ENCODE measurements at regions not wholly inside any gene's neighbourhood (a gene's known extent, or its start where the extent isn't known, plus 50 kb on each side); places are given as distances from the start of the nearest gene placed in this dataset.

DNA sequence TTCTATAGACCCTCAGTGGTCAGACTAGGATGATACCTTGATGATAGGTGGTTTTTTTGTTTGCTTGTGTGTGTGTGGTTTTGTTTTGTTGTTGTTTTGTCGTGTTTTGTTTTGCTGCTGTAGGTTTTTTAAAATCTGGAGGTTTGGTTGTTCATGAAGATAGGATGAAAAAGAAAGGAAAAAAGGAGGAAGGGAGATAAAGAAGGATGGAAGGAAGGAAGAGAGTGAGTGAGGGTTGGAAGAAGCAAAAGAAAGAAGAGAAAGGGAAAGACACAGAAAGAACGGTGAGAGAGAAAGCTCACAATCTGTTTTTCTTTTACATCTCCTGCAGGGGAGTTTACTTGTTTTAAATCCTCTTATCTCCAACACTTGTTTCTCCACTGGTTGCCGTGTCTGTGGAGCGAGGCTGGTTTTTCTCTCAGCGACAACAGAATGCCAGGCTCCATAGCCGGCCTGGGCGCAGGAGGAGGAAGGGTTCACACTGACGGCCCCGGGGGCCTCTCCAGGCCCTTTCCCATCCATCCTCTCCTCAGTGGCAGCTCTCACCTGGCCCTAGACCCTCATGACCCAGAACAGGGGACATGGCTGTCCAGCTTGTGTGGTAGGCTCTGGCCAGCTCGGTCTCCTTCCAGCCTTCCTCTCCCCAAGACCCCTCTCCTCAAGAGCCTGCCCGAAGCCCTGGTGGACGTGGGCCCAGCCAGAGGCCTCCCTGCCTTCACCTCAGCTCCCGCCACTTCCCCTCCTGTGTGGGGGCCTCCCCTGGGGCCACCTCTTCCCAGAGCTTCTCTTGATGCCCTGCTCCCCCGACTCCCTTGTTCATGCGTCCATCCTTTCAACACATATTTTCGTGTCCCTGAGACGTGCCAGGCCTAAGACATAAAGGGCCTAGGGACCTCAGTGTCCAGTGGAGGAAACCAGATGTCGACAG, 168.4 kb downstream of the VEGFA start:
- Mint-ChIP-seq H3K36me3 (ENCODE audit: low read depth) (peaks cover 5% of the 10 kb centered on the region), H3K4me1 (peaks cover 3% of the 10 kb centered on the region), H3K27me3 (peaks cover 6% of the 10 kb centered on the region), H3K27ac (no peak overlapping the region), H3K4me3 (no peak overlapping the region)
- peak in 1 of 3 donors; percentile 1 for DNase-seq
- H3K9me3 ChIP-seq (ENCODE audit: control insufficient read depth, low read length, poor library complexity, severe bottlenecking): no peaks in the 10 kb centered on the region
- no peak for ATAC-seq

- DNase-seq (peak in 1 of 3 donors; percentile 1), ATAC-seq (no peak)
- no peaks in the 10 kb centered on the region for H3K9me3 ChIP-seq (ENCODE audit: control insufficient read depth, low read length, poor library complexity, severe bottlenecking)
- Mint-ChIP-seq H3K4me1 (peaks cover 3% of the 10 kb centered on the region), H3K27me3 (peaks cover 6% of the 10 kb centered on the region), H3K27ac (no peak overlapping the region), H3K36me3 (ENCODE audit: low read depth) (peaks cover 3% of the 10 kb centered on the region), H3K4me3 (no peak overlapping the region)
These were observed 167.5 kb downstream of the VEGFA start for GRCh38 chr6:43937236-43938177.

DNA sequence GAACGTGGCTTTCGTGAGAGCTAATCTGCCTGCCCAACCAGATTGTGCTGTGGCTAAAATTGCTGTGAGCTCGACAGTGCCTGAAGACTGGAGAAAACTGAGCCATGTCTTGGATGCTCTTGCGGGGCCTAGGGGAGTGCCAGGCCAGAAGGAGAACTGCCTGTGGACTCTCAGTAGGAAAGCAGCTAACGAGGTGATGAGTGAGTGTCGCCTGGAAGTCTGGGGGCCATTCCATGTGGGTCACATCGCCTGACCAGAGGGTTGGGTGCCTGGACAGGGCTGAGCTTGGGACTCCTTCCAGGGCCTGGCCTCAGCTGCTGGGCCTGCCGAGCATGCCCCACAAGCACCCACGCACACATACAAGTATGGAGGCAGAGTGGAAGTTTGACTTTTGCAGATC, 166.5 kb downstream of the VEGFA start:
- peaks cover 6% of the 10 kb centered on the region for H3K27me3 Mint-ChIP-seq
- DNase-seq: peak in 1 of 3 donors; percentile 2
- peaks cover 3% of the 10 kb centered on the region for H3K36me3 Mint-ChIP-seq (ENCODE audit: low read depth)
- no peak overlapping the region for H3K4me3 Mint-ChIP-seq
- no peak overlapping the region for H3K27ac Mint-ChIP-seq
- no peak for ATAC-seq
- H3K9me3 ChIP-seq (ENCODE audit: control insufficient read depth, low read length, poor library complexity, severe bottlenecking): no peaks in the 10 kb centered on the region
- H3K4me1 Mint-ChIP-seq: peaks cover 3% of the 10 kb centered on the region

DNA sequence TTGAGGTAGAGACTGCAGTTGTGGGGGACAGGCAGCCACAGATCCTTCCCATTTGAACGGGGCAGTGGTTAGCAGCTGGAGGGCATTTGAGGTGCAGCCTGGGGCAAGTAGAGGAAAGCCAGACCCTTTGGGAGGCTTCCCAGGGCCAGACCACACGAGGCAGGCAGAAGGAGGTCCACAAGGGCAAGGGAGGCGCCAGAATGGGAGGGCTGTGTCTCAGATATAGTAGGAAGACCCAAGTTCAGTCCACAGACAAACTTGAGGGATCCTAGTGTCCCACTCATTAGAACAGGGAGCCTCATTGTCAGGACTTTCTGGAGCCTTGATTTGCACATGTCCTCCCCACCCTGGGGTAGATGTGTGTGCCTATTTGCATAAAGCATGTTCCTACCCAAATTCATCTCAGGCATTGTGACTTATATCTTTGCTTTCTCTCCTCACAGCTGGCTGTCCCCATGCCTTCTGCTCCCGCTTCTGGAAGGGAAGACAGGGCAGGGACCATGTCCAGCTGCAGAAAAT, 166.0 kb downstream of the VEGFA start:
- H3K9me3 ChIP-seq (ENCODE audit: control insufficient read depth, low read length, poor library complexity, severe bottlenecking): no peaks in the 10 kb centered on the region
- DNase-seq (peak in 1 of 3 donors; percentile 0), ATAC-seq (no peak)
- H3K27me3 Mint-ChIP-seq: peaks cover 6% of the 10 kb centered on the region
- peaks cover 3% of the 10 kb centered on the region for H3K36me3 Mint-ChIP-seq (ENCODE audit: low read depth)
- H3K27ac Mint-ChIP-seq: no peak overlapping the region
- H3K4me1 Mint-ChIP-seq: peaks cover 3% of the 10 kb centered on the region
- H3K4me3 Mint-ChIP-seq: no peak overlapping the region

DNA sequence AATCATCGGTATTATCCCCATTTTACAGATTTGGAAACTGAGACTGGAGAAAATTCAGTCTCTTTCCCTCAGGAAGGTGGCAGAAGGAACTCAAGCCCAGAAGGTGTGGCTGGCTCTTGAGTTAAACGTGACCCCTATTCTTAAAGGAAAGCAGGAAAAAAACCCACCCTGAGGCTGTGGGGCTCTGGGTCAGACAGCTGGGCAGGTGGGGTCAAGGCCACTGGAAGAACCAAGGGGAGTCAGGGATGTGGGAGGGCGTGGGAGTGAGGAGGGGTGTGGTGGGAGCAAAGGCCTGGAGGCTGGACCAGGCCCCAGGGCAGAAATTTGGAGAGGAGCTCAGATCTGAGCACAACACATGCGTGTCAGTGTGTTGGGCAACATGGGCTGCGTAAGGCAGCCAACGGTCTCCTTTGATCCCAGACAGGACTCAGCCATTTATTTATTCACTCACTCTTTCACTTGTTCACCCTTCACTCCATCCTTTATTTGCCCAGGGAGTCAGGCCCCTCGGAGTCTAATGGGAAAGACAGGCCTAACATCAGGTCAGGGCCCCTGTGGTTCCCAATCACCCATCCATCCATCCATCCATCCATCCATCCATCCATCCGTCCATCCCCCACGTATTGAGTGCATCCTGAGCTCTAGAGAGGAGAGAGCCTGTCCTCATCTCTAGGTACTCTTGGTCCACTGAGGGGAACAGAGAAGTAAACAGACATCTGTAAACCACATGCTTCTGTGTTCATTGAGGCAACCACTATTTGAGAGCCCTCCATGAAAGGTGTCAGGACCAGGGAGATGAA, 165.0 kb downstream of the VEGFA start:
- H3K4me1 Mint-ChIP-seq: peaks cover 3% of the 10 kb centered on the region
- no peaks in the 10 kb centered on the region for H3K9me3 ChIP-seq (ENCODE audit: control insufficient read depth, low read length, poor library complexity, severe bottlenecking)
- DNase-seq (no peak), ATAC-seq (no peak)
- no peak overlapping the region for H3K27ac Mint-ChIP-seq
- peaks cover 12% of the 10 kb centered on the region for H3K27me3 Mint-ChIP-seq
- H3K36me3 Mint-ChIP-seq (ENCODE audit: low read depth): peaks cover 3% of the 10 kb centered on the region
- H3K4me3 Mint-ChIP-seq: no peak overlapping the region

- DNase-seq: no peak
- Mint-ChIP-seq H3K36me3 (ENCODE audit: low read depth) (peaks cover 3% of the 10 kb centered on the region), H3K4me3 (no peak overlapping the region), H3K27ac (no peak overlapping the region), H3K27me3 (peaks cover 12% of the 10 kb centered on the region), H3K4me1 (peaks cover 3% of the 10 kb centered on the region)
- no peak for ATAC-seq
- H3K9me3 ChIP-seq (ENCODE audit: control insufficient read depth, low read length, poor library complexity, severe bottlenecking): no peaks in the 10 kb centered on the region
These were observed 164.3 kb downstream of the VEGFA start for GRCh38 chr6:43934183-43934802.

- Mint-ChIP-seq H3K27me3 (peaks cover 11% of the 10 kb centered on the region), H3K4me1 (peaks cover 3% of the 10 kb centered on the region), H3K4me3 (no peak overlapping the region), H3K27ac (no peak overlapping the region), H3K36me3 (ENCODE audit: low read depth) (peaks cover 3% of the 10 kb centered on the region)
- DNase-seq (no peak), ATAC-seq (no peak)
- H3K9me3 ChIP-seq (ENCODE audit: control insufficient read depth, low read length, poor library complexity, severe bottlenecking): no peaks in the 10 kb centered on the region
These were observed 163.3 kb downstream of the VEGFA start for GRCh38 chr6:43933148-43933885.

GRCh38 chr6:43932259-43933147, 162.5 kb downstream of the VEGFA start:
- peaks cover 6% of the 10 kb centered on the region for H3K27me3 Mint-ChIP-seq
- DNase-seq: no peak
- H3K9me3 ChIP-seq (ENCODE audit: control insufficient read depth, low read length, poor library complexity, severe bottlenecking): no peaks in the 10 kb centered on the region
- H3K4me3 Mint-ChIP-seq: no peak overlapping the region
- no peak for ATAC-seq
- no peak overlapping the region for H3K27ac Mint-ChIP-seq
- no peaks in the 10 kb centered on the region for H3K36me3 Mint-ChIP-seq (ENCODE audit: low read depth)
- H3K4me1 Mint-ChIP-seq: peaks cover 3% of the 10 kb centered on the region

DNA sequence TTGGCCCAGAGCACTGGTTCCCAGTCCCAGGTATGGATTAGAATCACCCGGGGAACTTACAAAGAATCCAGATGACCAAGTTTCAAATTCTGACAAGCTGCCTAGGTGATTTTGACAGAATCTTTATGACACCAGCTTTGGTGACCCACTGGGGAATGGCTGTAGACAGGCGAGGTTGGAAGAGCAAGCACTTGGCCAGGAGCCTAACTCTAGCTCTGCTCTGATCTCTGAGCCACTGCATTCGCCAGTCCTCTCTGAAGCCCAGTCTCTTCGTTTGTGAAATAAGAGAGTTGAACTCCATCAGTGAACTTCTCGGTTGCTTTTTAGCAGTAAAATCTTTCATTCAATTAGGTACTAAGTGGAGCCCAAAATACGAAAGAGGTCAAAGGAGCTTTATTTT, 161.2 kb downstream of the VEGFA start:
- H3K4me1 Mint-ChIP-seq: peaks cover 4% of the 10 kb centered on the region
- H3K27ac Mint-ChIP-seq: no peak overlapping the region
- H3K36me3 Mint-ChIP-seq (ENCODE audit: low read depth): no peaks in the 10 kb centered on the region
- H3K4me3 Mint-ChIP-seq: no peak overlapping the region
- DNase-seq (no peak), ATAC-seq (no peak)
- peaks cover 6% of the 10 kb centered on the region for H3K27me3 Mint-ChIP-seq
- H3K9me3 ChIP-seq (ENCODE audit: control insufficient read depth, low read length, poor library complexity, severe bottlenecking): no peaks in the 10 kb centered on the region

GRCh38 chr6:43930440-43931154, 160.6 kb downstream of the VEGFA start:
- Mint-ChIP-seq H3K4me3 (no peak overlapping the region), H3K27ac (peak overlapping the region; percentile 65), H3K36me3 (ENCODE audit: low read depth) (no peaks in the 10 kb centered on the region), H3K4me1 (peaks cover 4% of the 10 kb centered on the region), H3K27me3 (peaks cover 6% of the 10 kb centered on the region)
- DNase-seq (no peak), ATAC-seq (no peak)
- no peaks in the 10 kb centered on the region for H3K9me3 ChIP-seq (ENCODE audit: control insufficient read depth, low read length, poor library complexity, severe bottlenecking)

DNA sequence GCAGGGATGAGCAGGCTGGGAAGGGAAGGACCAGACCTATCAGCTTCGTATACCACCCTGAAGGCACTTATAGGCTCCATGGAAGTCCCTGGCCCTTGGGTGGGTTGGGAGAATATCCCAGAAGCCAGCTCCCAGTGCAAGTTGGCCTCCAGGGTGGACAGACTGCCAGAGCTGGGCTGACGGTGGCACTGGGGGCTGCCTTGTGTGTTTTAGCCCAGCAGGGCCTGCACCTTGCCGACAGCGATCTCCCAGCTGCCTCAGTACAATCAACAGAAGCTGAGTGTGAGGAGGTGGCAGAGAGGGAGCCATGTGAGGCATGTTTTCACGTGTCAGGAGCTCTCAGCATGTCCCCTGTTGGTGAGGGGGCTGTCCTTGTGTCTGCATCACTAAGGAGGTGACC, 159.5 kb downstream of the VEGFA start:
- Mint-ChIP-seq H3K27me3 (peaks cover 6% of the 10 kb centered on the region), H3K4me3 (no peak overlapping the region), H3K27ac (no peak overlapping the region), H3K36me3 (ENCODE audit: low read depth) (no peaks in the 10 kb centered on the region), H3K4me1 (peaks cover 8% of the 10 kb centered on the region)
- DNase-seq (no peak), ATAC-seq (no peak)
- H3K9me3 ChIP-seq (ENCODE audit: control insufficient read depth, low read length, poor library complexity, severe bottlenecking): no peaks in the 10 kb centered on the region
